HK-2 (cell line): ENCODE measurements at regions not wholly inside any gene's neighbourhood (a gene's known extent, or its start where the extent isn't known, plus 50 kb on each side); places are given as distances from the start of the nearest gene placed in this dataset.

Experiments used
- DNase-seq: peaks from one replicate; pipeline ENCODE4 v3.0.0-alpha.2; 2018; ENCODE audit not compliant: unreplicated experiment

- no peak for DNase-seq
Measured at GRCh38 chr2:120567128-120567527, 168.5 kb upstream of the GLI2 start.

- DNase-seq = no peak
Measured at GRCh38 chr2:120568089-120568974, 167.3 kb upstream of the GLI2 start.

GRCh38 chr2:120568975-120569268 is 166.7 kb upstream of the GLI2 start:
- DNase-seq = no peak

GRCh38 chr2:120570001-120570400 is 165.7 kb upstream of the GLI2 start:
- DNase-seq = no peak

GRCh38 chr2:120570546-120570945 is 165.1 kb upstream of the GLI2 start:
- no peak for DNase-seq

- DNase-seq = no peak
Measured at GRCh38 chr2:120571015-120571728, 164.5 kb upstream of the GLI2 start.

GRCh38 chr2:120572226-120572625 is 163.4 kb upstream of the GLI2 start:
- no peak for DNase-seq

- DNase-seq = no peak
Measured at GRCh38 chr2:120574620-120575019, 161.0 kb upstream of the GLI2 start.

GRCh38 chr2:120575966-120576365 is 159.7 kb upstream of the GLI2 start:
- no peak for DNase-seq

GRCh38 chr2:120576509-120577474 is 158.9 kb upstream of the GLI2 start:
- DNase-seq = no peak

- no peak for DNase-seq
Measured at GRCh38 chr2:120577721-120578295, 157.9 kb upstream of the GLI2 start.

GRCh38 chr2:120578576-120579352 is 156.9 kb upstream of the GLI2 start:
- no peak for DNase-seq

- no peak for DNase-seq
Measured at GRCh38 chr2:120579916-120580685, 155.6 kb upstream of the GLI2 start.

GRCh38 chr2:120580709-120581108 is 155.0 kb upstream of the GLI2 start:
- DNase-seq = no peak

GRCh38 chr2:120583121-120583520 is 152.5 kb upstream of the GLI2 start:
- no peak for DNase-seq

- no peak for DNase-seq
Measured at GRCh38 chr2:120583851-120584570, 151.7 kb upstream of the GLI2 start.

- no peak for DNase-seq
Measured at GRCh38 chr2:120586507-120587278, 149.0 kb upstream of the GLI2 start.

- DNase-seq = no peak
Measured at GRCh38 chr2:120587279-120587996, 148.2 kb upstream of the GLI2 start.
